ENCODE measurements at regions not wholly inside any gene's neighbourhood (a gene's known extent, or its start where the extent isn't known, plus 50 kb on each side); places are given as distances from the start of the nearest gene placed in this dataset.
A peak's percentile ranks its signal among the peaks of the same experiment; 100 is the strongest.

DNA sequence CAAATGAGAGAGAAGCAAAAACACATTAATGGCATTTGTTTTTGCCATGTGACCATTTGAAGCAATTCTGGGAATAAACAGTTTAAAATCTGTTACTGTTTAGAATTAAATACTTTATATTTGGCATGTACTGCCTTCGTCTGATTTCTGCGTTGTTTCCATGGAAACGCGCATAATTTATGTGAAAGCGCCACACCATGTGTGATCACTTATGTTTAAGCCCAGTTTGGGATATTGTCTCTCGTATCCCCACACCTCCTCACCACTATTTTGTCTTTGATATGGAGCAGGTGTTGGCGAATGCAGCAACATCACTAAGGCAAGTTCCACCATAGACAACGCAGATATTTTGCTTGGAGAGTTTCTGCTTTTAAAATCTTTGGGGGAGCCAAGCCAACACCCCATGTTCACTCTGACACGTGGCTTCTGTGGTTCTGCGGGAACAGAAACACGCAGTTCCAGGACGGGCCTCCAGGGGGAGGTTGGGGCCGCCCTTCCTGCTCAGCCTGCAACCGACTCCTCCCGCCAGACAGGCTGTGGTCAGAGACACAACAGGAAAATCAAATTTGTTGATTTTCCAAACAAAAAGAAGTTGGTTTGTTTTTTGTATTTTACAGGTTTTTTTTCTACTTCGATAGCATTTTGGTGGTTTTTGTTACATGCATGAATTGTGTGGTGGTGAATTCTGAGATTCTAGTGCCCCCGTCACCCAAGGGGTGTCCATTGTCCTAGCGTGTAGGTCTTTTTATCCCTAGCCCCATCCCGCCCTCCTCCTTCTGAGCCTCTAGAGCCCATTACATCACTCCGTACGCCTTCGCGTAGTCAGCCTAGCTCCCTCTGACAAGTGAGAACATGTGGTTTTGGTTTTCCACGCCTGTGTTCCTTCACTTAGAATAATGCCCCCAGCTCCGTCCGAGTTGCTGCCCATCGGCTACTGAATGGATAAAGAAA is 101.9 kb upstream of the SFSWAP start:
- DNase-seq: peak; percentile 76 to 77

DNA sequence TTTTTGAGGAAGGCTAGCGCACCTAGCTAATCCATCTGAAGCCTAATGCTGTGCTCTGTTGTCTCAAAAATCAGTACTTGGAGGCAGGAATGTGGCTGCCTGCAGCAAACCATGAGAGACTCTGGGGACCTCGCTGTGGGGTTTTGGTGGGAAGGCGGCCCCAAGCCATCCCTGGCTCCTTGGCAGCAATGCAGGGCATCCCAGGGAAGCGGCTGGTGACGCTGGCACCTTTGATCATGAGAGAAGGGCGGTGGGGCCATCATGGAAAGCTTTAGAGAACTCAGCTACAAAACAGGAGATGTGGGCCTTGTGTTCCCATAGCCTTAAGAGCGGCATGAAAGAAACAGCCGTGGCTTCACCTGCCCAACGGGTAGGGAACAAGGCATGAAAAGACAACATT is 101.1 kb upstream of the SFSWAP start:
- no peak for DNase-seq

DNA sequence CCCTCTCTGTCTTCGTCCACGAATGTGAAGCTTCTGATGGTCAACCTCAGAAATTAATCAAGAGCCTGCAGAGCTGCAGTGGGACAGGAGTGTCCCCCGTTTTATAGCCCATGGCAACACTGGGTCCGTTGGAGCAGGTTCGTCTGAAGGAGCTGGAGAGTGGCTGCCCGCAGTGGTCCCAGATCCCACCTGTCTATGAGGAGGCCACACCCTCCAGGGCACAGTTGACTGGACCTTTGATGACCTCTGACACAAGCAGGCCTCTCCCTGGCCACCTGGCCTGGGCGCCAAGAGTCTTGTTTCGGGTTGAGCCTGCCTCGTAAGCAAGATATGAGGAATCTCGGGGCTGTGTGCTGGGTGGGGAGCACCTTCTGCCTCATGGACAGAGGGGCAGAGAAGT is 100.7 kb upstream of the SFSWAP start:
- DNase-seq: no peak

DNA sequence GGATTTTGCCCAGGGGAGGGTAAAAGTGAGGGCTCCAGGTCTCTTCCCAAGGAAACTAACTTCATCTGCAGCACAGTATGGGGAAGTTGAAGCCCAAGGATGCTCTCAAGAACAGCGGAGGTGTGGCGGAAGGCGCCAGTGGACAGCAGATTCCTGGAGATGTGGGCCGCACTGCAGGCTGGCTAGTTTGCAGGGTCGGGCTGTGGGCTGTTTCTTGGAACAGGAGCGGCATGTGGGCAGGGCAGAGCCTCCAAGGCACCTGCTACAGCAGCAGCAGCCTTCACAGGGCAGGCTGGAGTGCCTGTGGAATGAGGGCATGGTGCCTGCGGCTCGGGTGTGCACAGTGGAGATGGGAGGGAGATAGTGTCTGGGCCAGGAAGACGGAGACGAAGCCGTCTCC is 100.0 kb upstream of the SFSWAP start:
- no peak for DNase-seq

DNA sequence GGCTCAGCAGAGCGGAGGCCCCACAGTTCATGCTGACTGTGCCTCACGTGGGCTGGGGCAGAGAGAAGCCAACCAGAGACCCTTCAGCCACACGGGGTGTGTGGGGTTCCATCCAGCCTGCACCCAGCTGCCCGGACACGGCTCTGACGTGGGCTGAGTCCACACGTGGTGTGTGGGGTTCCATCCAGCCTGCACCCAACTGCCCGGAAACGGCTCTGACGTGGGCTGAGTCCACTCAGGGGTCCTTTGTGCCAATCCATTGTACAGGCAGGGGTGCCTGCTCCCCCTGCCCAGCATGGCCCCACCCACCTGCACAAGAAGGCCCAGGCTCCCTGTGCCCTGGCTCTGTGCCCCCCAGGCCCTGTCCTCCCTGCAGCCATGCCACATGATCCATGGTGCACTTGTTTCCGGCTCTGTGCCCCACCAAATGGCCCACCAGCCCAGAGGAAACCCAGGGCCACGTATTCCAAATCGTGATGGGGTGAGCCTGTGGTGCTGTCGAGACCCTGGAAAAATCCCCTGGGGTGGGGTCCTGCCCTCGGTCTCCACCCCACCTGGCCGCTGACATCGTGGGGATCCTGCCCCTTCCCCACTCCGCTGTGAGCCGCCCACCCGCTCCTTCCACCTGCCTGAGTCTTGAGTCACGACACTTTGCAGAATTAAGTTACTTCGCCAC is 99.3 kb upstream of the SFSWAP start:
- no peak for DNase-seq

DNA sequence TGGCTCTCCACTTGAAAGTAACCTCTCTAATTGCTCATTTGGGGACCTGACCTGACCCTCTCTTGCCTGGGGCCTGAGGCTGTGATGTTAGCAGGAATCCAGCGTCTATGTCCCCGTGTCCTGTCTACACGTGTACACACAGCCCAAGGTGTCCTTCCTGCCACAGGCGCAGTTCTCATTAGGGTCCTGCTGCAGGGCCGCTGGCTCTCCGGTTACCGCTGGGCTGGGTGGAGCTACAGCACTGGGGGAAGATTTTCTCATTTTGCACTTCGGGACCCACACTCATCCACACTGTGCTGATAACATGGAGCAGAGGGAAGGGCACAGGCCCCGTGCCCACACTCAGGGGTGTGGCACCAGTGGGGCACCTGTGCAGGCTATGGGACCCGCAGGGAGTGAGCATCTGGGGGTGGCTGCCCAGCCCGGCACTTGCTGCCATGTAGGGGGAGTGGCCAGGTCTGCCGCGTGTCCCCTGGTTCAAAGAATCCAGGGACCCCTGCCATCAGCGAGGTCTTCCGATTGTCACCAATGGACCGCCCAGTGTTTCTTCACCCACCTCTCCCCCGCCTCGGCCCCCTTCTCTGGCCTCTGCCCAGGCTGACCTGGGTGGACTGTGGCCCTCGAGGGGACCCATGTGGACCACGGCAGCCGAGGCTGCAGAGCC is 98.7 kb upstream of the SFSWAP start:
- DNase-seq: no peak

DNA sequence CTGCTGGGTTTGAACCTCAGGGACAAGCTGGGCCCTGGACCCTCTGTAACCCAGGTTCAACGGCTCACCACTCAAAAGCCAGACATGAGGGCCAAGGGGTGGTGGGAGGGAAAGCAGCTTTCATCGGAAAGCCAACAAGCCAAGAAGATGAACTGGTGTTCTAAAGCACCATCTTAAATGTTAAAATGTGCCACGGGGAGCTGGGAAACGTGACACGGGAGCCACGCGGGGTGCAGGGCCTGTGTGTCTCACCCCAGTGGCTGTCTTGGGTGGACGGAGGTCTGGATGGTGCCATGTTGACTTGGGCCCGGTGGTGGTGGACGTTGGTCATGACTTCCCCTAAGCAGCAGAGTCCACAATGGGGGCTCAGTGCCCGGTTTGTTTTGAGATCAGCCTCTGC is 97.7 kb upstream of the SFSWAP start:
- DNase-seq: no peak

DNA sequence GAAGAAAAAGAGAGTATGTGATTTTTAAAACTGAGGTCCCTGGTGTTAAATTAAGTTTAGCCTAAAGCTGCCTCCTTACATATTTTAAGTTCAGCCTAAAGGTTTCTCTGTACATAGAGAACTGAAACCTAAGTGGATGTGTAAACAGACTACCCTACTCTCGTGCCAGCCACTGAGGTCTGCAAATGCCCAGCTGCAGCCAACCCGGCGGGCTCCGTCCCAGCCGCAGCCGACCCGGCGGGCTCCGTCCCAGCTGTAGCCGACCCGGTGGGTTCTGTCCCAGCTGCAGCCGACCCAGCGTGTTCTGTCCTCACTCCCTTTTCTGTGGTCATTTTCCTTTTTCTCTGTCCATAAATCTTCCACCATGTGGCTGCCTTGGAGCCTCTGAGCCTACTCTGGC is 97.2 kb upstream of the SFSWAP start:
- DNase-seq: no peak

DNA sequence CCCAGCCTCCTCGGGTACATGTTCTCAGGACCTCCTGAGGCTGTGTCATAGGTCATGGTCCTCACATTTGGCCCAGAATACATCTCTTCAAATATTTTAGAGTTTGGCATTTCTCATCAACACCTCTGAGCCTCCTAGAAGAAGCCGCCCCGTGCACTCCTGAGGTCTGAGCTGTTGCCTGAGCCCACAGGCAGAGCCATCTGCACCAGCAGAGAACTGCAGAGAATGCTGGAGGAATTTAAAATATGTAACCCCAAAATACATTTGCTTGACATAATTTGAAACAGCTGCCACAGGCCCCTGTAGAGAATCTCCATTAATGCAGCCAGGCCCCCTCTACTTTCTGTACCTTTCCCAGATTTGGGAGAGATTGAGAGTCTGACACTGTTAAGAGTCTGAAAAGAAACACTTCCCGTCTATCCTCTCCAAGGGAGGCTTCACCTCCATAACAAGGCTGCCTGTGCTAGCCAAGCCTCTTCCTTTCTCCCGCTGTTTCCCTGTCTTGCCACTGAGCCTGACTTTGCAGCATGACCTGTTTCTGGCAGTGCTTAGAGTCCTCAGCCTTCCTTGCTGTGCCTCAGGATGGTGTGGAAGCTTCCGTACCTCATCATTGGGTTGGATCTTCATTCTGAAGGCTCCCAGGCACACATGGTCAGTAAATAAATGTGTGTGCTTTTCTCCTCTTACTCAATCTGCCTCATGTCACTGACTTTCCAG is 95.4 kb upstream of the SFSWAP start:
- DNase-seq: no peak

DNA sequence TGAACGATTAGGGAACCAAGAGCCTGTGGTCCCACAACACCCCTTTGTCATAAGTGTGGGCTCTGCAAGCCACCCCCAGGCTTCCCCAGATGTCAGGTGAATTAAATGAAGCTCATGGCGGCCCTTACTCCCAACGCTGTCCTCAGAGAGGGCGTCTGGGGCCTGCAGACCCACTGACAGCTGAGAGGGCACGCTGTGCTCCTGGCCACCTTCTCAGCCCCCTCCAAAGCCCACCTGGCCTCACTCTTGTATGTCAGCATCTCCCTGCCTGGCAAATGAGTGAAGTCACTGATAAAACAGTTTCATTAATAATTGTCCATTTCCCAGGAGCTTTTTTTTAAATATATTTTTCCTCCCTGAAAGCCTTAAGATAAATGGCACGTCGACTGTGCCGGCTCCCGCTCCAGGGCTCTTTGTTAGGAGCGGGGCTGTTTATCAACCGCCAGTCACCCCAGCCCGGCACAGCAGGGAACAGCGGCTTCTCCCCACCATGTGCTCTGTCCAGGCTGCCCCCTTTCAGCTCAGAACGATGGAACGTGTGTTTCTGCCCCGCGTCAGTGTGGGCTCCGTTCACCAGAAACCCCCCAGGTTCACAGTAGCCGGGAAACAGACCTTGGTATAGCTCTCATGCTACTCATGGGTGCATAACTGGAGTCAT is 94.7 kb upstream of the SFSWAP start:
- no peak for DNase-seq

DNA sequence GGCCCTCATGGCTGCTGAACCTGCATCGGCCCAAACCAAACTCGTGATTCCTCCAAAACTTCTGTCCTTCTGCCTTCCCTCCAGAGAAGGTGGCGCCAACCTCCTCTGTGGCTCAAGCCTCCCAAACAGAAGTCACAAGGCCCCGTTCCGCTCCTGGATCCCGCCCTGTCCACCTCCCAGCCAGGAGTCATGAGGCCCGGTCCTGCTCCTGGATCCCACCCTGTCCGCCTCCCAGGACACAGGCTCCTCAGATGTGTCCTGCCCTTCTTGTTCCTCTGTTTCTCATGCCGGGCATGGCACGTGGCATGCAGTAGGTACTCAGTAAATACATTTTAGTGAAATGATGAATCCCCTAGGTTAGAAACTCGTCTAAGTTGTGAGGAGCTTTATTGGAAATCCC is 94.2 kb upstream of the SFSWAP start:
- no peak for DNase-seq

DNA sequence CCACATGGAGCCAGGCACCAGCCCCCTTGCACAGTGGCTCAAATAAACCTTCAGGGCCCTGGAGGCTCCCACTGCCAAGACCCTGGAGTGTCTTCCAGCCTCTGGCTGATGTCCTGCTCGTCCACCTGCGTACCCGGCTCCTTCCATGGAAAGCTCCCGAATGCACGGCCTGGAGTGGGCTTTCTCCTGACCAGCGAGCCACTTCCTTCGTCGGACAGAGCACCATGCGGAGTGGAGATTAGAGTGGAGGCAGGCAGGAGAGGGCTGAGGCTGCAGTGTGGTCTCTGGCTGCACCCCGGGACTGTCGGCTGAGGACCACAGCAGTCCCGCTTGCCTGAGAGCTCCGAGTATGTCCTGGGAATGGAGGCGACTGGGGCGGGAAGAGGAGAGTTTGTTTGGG is 93.7 kb upstream of the SFSWAP start:
- no peak for DNase-seq

DNA sequence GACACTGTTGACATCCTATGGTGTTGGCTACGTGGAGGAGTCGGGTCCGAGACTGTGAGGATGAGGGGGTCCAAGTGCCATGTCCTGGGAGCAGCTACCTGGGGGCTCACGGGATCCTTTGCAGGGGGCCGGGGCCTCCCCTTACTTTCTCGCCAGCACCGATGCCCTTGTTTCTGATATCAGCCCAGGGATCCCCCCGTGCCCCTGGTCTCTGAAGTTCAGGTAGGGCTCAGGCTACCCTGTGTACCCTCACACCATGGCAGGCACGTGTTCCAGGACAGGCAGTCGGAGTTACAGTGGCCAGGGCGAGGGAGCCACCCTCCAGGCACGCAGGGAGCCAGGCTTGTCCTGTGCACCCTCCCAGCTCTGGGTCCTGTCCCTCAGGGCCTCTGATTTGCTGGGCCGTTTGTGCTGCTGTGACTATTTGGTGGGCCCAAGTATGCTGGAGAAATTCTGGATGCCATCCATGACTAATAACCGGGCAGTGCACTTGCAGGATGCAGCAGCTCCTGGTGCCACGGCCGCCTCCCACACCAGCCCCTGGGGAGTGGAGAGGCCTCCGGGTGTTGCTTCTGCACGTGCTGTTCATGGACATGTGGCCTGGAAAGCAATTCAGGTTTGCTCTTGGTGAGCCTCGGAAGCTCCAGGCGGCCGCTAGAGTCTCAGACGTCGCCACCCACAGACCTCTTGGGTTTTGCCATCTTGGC is 93.1 kb upstream of the SFSWAP start:
- DNase-seq: no peak

DNA sequence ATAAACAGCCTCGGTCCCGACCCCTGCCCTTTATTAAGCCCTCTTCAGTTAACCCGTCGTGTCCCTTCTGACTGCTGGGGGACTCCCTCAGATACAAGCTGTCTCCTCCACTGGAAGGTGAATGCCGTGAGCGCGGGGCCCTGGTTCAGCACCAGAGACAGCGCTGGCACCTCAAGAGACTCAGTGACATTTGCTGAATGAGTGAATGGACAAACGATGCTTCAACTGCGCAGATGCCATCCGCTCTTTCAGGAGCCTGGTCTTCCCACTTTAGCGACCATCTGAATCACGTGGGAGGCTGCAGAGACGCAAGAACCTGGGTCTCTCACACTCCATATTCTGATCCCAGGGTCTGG is 92.6 kb upstream of the SFSWAP start:
- DNase-seq: no peak

DNA sequence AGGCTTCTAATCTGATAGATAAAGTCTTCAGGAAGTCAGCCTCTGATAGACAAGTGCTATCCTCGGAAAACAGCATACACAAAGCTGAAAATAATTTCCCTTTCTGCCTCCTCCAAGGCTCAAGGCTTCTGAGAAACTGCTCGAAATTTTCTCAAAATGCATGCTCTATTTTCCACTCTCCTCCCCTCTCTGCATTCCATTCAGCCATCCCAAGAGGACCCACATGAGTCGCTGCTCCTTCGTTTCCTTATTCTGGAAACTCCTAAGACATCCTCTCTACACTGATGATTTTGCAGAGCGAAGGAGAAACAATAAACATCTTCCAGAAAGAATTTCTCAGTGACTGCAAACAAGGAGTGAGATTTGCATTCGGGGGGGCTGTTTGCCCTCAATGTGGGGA is 92.2 kb upstream of the SFSWAP start:
- no peak for DNase-seq

DNA sequence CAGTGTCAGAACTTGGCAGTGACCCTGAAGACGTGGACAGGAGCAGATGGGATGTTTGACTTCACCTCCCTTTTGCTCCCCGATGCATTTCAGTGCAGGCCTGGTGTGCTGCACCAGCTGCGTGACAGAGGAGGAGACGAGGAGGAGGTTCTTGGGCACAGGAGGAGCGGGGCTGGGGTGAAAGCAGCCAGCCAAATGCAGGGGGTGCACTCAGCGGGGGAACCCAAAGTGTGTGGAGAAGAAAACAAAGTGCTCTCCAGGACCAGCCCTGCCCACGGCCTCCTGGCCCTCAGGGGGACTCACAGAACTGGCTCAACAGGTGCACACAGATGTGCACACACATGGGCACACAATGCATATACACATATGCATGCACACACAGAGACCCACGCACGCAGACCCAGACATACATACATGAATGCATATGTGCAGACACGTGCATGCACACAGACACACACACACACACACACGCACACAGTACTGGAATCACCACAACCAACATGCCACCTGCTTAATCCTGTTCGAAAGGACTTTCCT is 91.7 kb upstream of the SFSWAP start:
- no peak for DNase-seq

DNA sequence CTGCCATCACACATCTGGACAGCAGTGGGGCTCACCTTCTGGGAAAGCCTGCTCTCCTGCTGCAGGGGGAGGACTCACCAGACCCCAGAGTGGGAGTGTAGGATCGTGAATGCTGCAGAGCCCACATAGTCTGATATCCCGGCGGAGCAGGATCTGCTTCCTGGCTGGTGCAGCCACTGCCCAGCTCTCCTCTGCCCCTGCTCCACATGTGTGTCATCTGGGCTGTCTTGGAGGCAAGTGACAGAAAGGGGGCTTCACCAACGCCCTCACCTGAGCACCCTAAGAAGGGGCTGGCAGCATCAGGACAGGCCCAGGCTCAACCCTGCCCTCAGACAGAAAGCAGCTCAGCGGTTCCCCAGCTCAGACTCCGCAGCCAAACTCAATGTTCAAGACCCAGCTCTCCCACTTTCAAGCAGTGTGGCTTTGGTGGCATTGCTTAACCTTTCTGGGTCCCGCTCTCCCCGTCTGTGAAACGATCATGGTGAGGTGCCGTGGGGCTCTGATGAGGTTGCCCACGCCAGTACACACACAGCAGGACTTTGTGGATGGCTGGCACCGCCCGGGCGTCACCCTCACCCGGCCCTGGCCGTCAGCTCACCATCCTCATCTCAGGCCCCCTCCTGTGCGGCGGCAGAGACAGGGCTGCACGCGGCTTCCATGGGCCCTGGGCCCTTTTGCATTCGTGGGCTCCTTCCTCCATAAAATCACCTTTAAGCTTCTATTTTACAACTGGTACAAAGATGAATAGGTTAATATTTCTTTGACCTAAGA is 91.0 kb upstream of the SFSWAP start:
- DNase-seq: no peak

DNA sequence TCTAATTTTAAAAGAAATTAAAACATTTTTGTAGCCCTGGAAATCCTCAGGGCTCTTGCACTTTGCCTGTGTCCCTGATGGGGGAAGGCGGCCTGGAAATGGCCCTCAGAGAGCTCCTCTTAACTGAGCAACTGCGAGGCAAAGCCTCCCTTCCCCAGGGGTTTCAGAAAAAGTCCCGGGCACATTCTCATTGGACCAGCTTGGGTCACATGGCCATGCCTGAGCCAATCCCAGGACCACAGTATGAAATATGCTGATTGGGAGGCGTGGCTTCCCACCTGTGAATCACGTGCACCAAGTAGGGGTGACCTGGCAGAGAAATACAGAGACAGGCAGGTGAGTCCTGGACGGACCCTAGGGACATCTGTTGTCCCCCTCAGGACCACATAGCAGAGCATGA is 90.4 kb upstream of the SFSWAP start:
- no peak for DNase-seq

DNA sequence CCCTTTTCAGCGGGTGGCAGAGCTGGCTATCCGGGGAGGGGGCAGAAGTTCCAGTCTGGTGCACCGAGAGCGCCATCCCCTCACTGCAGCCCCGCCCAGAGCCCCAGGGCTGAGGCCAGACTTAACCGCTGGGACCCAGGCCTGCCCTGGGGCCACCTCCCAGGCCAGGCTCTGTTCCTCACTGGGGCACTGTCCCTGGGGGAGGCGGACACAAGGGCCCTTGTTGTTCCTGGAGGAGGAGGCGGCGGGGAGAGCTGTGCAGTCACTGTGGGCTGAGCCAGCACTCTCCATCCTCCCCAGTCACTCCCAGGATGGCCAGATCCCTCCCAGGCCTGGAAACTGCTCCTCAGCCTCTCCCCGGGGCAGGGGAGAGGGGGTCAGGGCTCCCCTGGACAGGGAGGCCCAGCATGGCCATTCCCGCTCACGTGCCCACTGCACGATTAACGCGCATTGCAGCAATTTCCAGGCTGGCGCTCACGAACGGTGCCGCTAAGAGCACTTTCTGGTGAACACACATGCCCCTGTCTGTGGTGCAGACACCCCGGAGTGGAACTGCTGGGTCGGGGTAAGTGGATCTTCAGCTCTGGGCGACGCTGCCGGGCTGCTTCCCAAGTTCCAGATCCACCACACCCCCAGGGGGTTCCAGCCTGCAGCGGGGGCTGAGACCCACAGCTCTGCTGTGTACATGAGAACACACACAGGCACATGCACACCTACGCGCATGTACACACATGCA is 89.8 kb upstream of the SFSWAP start:
- peak; percentile 71 to 78 for DNase-seq

Data from hippocampal formation (tissue), 2 donors.